Right hindlimb (tissue), 1 donor: ENCODE measurements at regions not wholly inside any gene's neighbourhood (a gene's known extent, or its start where the extent isn't known, plus 50 kb on each side); places are given as distances from the start of the nearest gene placed in this dataset.
"Not testable (repeated sequence)": the region's sequence is repeated elsewhere in the genome, so short reads cannot be mapped to it uniquely, and the experiment has no call there.

Experiments
- DNase-seq: peaks from one replicate; pipeline ENCODE4 v3.0.0-alpha.2; 2018

GRCh38 chr1:98181036-98181764 lies 260.4 kb upstream of the DPYD start:
- no peak for DNase-seq

DNA sequence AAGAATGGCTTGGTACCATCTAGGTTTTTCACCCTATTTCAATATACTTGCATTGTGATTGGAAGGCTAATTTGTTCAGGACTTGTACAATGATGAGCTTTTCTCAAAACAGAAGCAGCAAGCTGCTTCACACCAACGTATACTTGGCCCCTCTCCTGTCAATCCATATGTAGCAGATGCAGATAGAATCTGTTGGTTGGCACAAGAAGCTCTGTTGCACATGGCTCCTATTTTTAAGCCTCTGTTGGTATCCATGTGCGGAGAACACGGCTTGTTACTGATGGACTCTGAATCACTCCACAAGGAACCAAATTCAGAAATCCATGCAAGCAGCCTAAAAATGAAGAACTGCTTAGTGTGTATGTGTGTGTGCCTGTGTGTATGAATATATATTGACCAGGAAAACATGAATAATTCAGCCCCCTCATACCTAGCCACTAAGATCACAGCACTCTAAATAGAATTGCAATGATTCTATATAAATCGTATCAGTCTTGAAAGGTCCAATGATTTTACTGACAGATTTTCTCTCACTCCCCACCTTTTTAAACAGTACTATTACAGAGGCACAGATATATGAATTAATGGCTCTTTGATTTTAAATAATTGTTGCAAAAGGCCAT lies 258.4 kb upstream of the DPYD start:
- no peak for DNase-seq

DNA sequence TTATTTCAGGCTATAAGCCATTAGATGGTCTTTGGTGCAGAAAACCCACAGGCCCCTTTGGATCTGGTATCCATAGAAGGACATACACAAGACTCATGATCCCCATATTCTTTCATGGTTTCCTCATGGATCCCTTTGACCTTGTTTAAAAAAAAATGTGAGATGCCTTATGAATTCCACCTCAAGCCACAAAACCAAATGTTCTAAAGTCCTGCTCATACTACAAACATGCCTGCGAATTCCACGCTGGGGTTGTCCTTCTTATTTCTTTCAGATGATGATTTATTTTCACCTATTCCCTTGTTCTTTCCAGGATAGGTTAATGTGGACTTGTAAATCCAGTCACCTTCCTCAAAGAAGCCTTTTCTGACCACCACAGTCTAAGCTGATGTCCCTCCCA lies 256.9 kb upstream of the DPYD start:
- no peak for DNase-seq

DNA sequence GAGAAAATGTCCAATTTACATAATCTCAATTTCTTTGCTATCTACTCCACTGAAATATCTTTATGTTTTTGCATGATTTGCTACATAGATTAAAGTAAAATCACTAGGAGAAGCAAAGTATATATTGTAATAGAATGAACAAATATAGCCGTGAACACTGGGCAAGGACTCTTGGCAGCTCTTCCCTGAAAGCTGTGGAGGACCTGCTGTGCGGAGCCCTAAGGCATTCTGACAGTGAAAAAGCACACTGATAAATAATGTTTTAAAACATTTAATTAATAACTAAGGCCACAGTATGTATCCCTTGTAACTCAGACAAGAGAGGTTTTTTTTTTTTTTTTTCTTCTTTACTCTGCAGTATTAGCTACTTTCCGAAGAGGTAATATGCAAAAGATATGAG lies 256.1 kb upstream of the DPYD start:
- DNase-seq, result no peak

DNA sequence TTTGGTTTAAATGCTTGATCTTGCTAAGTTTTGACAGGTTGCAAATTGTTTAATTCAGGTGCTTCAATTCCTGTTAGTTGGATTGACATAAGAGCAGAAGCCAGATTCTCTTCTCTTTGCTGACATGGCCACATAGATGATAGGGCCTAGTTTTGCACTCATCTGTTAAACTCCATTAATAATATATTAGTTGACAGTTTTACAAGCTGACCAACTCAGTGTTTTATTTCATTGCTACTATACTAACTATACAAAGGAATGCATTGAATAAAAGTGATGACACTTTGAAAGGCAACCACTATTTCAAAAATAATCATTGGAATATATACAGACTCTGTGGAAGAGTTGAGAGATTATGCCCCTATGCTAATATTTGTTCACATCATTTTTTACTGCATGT lies 255.6 kb upstream of the DPYD start:
- DNase-seq, result no peak

DNA sequence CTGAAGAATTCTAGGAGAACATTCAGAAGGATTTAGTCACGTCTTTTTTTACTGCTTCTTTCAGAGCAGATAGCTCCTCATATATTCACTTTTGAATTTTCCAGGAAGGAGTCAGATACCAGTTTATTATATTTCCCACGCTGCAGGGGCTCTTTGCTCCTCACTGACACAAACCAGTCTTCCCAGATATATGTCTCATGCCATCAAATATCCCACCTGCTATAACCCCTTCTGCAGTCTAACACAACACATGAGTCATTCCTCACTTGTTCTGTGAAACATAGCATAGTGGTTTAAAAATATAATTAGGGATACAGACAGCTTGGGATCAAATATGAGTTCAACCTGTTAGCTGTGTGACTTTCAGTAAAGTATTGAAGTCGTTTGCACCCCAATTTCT lies 251.7 kb upstream of the DPYD start:
- DNase-seq, result no peak

GRCh38 chr1:98172022-98172421 lies 251.2 kb upstream of the DPYD start:
- no peak for DNase-seq

DNA sequence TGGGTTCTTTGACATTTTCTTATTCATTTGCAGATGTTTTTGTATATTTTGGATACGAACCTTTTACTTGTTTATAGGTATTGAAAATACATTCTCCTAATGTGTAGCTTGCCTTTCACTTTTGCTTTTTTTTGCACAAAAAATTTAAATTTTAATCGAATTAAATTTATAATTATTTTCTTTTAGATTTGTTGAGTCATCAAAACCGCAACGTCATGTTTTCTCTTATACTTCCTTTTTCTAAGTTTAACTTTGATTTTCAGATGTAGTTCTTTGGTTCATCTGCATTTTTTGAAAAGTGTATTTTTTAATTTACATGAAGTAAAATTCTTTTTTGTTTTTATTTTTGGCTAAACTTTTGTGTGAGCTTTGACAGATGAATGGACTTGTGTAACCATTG lies 243.7 kb upstream of the DPYD start:
- DNase-seq, result no peak

DNA sequence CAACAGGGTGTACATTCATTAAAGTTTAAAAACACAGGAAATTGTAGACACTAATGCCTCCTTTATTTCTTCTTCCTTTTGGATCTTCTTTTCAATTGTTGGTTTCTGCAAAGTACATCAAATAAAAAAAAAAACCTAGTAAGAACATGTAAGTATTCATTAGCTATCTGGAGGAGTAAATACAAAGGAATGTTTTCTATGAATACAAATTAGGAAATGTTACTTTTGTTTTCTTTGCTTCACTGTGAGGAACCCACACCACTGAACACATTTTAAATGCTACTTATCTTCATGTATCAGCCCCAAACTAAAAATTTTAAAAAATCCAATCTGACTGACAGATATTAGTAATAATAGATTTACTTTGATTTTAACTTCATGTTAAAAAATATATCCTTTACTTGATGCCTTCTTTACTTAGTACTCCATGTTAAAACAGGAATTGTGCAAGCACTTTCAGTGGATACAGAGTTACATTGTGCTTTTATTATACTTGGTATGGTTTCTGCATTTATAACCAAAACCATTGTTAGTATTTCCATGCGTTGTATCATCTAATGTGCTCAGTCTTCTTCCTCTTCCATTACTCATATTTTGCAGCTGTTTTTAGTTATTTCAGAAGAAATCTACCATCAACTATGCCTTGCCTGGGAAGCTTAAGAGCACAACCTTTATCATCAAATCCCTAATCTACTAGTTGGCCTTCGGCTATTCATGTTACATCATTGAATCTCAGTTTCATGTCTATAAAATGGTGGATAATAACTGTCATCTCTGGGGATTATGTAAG lies 236.9 kb upstream of the DPYD start:
- no peak for DNase-seq

DNA sequence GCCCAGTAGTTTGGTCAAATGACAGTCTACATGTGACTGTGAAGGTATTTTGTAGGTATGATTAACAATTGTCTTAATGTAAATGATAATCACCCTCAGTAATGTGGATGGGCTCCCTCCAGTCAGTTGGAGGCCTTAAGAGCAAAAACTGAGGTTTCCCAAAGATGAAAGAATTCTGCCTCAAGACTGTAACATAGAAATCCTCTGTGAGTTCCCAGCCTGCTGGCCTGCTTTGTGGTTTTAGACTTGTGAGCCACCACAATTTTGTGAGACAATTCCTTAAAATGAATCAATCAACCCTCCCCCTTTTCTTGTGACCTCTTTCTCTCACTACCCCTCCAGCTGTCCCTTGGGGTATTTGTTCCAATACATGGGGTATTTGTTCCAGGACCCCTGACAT lies 226.4 kb upstream of the DPYD start:
- no peak for DNase-seq

GRCh38 chr1:98145655-98146054 lies 224.8 kb upstream of the DPYD start:
- no peak for DNase-seq

GRCh38 chr1:98143403-98143802 lies 222.6 kb upstream of the DPYD start:
- no peak for DNase-seq

GRCh38 chr1:98133131-98133530 lies 212.3 kb upstream of the DPYD start:
- DNase-seq, result no peak

DNA sequence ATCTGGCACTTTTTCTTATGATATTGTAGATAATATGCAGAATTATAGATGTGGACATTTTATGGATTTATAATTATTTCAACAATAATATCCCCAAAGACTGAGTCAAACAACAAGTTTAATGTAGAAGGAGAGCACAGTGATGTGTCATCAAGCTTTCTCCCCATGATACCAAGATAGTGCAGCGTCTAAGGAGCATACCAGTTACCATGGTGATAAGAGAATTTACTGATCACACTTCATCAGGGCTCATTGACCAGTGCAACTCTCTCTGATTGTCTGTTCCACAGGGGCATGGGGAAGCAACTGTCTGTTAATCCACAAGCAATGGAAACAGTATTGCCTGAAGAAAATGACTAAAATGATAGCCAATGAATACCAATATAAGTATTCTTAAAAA lies 209.6 kb upstream of the DPYD start:
- DNase-seq, result no peak

DNA sequence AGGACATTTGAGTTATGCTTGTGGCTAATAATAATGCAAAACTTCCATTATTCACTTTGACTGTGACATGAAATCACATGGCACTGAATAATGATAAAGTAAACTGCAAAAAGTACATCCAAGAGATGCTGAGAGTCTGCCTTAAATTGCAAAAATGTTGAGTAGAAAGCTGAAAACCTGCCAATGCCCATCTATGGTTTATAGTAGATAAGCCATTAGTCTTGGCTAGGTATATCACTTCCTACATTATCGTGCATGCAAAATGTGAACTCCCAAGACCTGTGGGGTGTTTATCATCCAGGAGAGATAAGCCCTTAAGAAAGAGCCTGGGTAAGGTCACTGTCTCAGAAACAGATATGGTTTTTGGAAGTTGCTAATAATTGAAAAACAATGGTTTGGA lies 208.7 kb upstream of the DPYD start:
- DNase-seq, result no peak

DNA sequence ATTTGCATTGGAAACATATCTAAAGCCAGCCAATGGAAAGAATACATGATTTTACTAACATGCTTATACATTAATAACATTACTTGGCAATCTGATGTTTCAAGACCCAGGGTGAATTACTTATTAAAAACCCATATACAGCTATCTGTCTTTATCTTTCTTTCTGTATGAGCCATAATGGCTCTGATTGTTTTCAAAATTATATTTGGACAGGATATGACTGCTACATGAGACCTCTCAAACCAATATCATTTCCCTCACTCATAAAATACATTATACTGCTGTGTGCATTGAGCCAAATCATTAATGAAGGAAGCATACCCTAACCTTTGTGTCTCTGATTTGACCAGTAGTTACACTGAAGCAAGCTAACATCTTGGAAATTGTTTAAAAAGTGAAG lies 205.9 kb upstream of the DPYD start:
- no peak for DNase-seq

DNA sequence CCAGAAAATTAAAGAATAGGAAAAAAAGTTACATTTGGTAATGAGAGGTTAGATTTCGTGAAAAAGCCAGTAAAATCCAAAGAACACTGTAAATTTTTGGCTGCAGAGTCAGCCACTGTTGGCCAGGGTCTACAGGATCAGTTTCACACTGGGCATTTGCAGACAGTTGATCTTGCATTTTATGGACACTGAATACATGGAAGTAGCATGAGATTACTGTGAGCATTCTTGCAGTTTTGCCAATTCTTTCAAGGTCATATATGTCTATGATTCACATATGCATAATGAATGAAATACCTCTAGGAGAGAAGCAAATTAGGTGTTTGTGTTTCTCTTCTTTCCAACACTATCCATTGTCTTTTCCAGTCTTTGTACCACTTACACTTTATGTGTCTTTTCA lies 200.8 kb upstream of the DPYD start:
- DNase-seq, result no peak

DNA sequence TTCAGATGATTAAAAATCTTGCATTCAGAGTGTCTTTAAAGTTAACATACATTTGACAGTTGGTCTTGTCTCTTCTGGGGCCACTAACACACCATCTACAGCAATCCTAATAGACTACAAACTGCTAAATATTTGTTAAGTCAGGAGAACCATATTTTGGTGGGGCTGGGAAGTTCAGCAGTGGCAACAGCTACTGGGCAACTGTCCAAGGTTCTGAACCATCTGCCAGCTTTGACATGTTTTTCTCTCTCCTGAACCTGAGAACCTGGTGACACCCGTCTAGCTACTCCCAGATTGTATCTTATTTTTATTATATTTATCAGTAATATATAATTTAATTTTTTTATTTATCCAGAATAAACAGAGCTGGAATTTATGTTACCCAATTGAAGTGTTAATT lies 199.0 kb upstream of the DPYD start:
- DNase-seq, result peak; percentile 25

DNA sequence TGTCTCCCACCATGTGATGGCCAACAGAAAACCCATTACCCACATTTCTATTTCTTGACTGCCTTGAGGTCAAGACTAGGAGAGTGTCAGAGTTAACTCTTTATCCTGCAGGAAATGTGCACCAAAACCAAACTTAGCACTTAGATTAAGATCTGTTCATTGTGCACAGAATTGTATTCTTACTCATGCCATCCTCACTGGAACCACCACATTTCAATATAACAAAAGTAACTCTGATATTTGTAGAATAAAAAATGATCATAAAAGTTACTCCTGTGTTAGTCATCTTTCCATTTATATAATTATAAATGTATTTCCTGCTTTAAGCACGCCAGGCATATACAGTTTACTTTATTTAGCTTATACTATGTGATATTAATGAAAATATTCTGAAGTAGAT lies 193.0 kb upstream of the DPYD start:
- DNase-seq, result no peak

- no peak for DNase-seq
Measured at GRCh38 chr1:98112626-98113025, 191.8 kb upstream of the DPYD start.

GRCh38 chr1:98110674-98111073 lies 189.8 kb upstream of the DPYD start:
- DNase-seq, result no peak

DNA sequence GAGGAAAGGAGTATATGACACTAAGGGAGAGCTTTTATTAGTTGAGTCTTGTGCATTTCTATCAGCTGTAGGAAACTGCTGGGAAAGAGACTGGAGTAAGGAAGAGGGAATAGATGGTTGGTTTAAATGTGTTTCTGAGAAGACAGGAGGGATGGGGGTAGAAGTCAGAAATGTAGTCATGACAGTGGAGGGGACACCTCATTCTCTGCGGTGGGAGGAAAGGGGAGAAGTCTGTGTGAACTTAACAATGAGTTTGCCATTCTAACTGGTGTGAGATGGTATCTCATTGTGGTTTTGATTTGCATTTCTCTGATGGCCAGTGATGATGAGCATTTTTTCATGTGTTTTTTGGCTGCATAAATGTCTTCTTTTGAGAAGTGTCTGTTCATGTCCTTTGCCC lies 187.5 kb upstream of the DPYD start:
- not testable (repeated sequence) for DNase-seq

GRCh38 chr1:98107256-98107655 lies 186.4 kb upstream of the DPYD start:
- no peak for DNase-seq

DNA sequence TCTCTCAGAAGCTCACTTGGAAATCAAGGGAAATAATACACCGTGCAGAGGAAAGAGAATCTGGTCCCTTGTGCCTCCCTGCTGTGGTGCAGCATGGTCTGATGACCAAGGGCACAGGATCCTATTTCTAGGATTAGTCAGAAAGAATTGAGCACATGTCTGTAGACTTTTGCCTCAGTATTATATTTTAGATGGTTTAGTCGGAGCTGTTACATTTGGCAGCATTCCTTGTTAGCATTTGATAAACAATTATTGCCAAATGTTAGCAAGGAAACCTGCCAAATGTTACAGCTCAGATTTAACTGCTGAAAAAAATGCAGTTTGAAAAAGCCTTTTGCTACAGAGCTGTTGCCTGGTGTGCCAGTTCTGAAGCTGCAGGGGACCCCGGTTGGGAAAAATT lies 183.5 kb upstream of the DPYD start:
- DNase-seq, result no peak
